Loucy (cell line): ENCODE measurements at regions not wholly inside any gene's neighbourhood (a gene's known extent, or its start where the extent isn't known, plus 50 kb on each side); places are given as distances from the start of the nearest gene placed in this dataset.

Experiments
- H2AFZ ChIP-seq: fragments of 200-600 bp; sonication (generic); 2 replicates; pipeline ENCODE4 v1.6.0; 2016; ENCODE audit warnings: antibody characterized with exemption, mild to moderate bottlenecking, low read length, moderate library complexity
- H3F3A ChIP-seq: fragments of 200-600 bp; 2 replicates; pipeline ENCODE4 v1.6.0; 2016; ENCODE audit warnings: antibody characterized with exemption, low read depth, mild to moderate bottlenecking
- H3K27me3 ChIP-seq: fragments of 200-600 bp; sonication (generic); 2 replicates; pipeline ENCODE4 v1.6.1; 2014; ENCODE audit warnings: low read length, mild to moderate bottlenecking; ENCODE audit not compliant: insufficient read depth, poor library complexity, severe bottlenecking
- H3K36me3 ChIP-seq: fragments of 200-600 bp; sonication (generic); 2 replicates; pipeline ENCODE4 v1.6.1; 2016; ENCODE audit warnings: low read length; ENCODE audit not compliant: insufficient read depth
- H3K4me1 ChIP-seq: fragments of 200-600 bp; sonication (generic); 2 replicates; pipeline ENCODE4 v1.5.1; 2014; ENCODE audit warnings: low read length, mild to moderate bottlenecking; ENCODE audit not compliant: insufficient read depth, poor library complexity, severe bottlenecking
- H3K4me2 ChIP-seq: fragments of 200-600 bp; sonication (generic); 2 replicates; pipeline ENCODE4 v1.6.0; 2014; ENCODE audit warnings: antibody characterized with exemption, low read length, low read depth, mild to moderate bottlenecking; ENCODE audit not compliant: poor library complexity, severe bottlenecking
- H3K4me3 ChIP-seq: fragments of 200-600 bp; sonication (generic); 2 replicates; pipeline ENCODE4 v1.5.1; 2014; ENCODE audit warnings: low read length, mild to moderate bottlenecking, mixed read lengths; ENCODE audit not compliant: poor library complexity, severe bottlenecking
- H3K79me2 ChIP-seq: fragments of 200-600 bp; sonication (generic); 2 replicates; pipeline ENCODE4 v1.6.1; 2014; ENCODE audit warnings: low read length; ENCODE audit not compliant: insufficient read depth
- H3K9ac ChIP-seq: fragments of 200-600 bp; sonication (generic); 2 replicates; pipeline ENCODE4 v1.6.0; 2014; ENCODE audit warnings: mild to moderate bottlenecking, low read depth, low read length, moderate library complexity; ENCODE audit not compliant: poor library complexity, severe bottlenecking
- H3K9me2 ChIP-seq: fragments of 200-600 bp; sonication (generic); replicated peaks from 2 replicates; pipeline ENCODE4 v1.6.1; 2016; ENCODE audit warnings: low read depth, low read length, mixed read lengths
- H3K9me3 ChIP-seq: fragments of 200-600 bp; sonication (generic); 2 replicates; pipeline ENCODE4 v1.6.1; 2014; ENCODE audit warnings: mild to moderate bottlenecking, antibody characterized with exemption, low read length, low read depth; ENCODE audit not compliant: insufficient read depth
- H4K20me1 ChIP-seq: fragments of 200-600 bp; sonication (generic); 2 replicates; pipeline ENCODE4 v1.6.0; 2014; ENCODE audit warnings: antibody characterized with exemption, low read length, mild to moderate bottlenecking; ENCODE audit not compliant: insufficient read depth, poor library complexity, severe bottlenecking
- EZH2phosphoT487 ChIP-seq: fragments of 200-600 bp; IDR thresholded peaks from 2 replicates; pipeline ENCODE4 v1.6.1; 2018; ENCODE audit warnings: antibody characterized with exemption, mild to moderate bottlenecking, moderate library complexity, borderline replicate concordance
- TF ChIP-seq, protein P1 (sequence below): fragments of 200-600 bp; sonication (generic); conservative IDR thresholded peaks from 2 replicates; pipeline ENCODE4 v1.5.1; 2014; ENCODE audit warnings: mild to moderate bottlenecking, antibody characterized with exemption, low read length

DNA sequence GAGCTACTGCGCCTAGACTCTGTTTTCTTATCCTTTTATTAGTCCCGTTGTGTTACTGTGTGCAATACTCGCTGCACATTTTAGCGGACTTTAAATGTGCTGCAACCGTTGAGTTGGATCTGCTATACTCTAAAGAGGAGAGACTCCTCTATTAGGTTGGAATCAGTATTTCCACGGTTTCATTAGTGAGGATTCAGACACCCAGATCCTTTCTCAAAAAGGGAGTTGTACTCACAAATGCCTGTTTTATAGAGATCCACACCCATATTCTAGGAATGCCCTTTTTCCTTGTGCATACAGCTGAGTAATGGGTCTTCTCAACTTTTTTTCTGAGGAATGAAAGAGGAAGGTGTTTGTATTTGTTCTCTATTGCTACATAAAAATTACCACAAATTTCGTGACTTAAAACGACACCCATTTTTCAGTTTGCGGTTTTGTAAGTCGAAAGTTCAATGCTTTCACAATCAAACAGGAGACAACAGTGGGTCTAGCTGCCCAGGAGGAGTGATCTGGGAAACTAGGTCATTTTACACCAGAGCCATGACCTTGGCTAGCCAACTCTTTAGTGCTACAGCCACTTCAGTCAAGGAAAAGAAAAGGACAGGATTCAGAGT lies 52.8 kb upstream of the SLC44A1 start:
- Histone ChIP-seq H3K36me3 (no peaks in the 10 kb centered on the region), H3K27me3 (no peaks in the 10 kb centered on the region), H4K20me1 (no peaks in the 10 kb centered on the region), H3K4me3 (no peak overlapping the region), H3K4me2 (no peak overlapping the region), H3K4me1 (no peaks in the 10 kb centered on the region), H3K79me2 (no peaks in the 10 kb centered on the region), H2AFZ (no peak overlapping the region), H3K9me3 (no peaks in the 10 kb centered on the region), H3F3A (no peaks in the 10 kb centered on the region), H3K9ac (no peak overlapping the region), H3K9me2 (no peaks in the 10 kb centered on the region)
- no peak for TF ChIP-seq EZH2phosphoT487
- TF ChIP-seq, protein P1, sequence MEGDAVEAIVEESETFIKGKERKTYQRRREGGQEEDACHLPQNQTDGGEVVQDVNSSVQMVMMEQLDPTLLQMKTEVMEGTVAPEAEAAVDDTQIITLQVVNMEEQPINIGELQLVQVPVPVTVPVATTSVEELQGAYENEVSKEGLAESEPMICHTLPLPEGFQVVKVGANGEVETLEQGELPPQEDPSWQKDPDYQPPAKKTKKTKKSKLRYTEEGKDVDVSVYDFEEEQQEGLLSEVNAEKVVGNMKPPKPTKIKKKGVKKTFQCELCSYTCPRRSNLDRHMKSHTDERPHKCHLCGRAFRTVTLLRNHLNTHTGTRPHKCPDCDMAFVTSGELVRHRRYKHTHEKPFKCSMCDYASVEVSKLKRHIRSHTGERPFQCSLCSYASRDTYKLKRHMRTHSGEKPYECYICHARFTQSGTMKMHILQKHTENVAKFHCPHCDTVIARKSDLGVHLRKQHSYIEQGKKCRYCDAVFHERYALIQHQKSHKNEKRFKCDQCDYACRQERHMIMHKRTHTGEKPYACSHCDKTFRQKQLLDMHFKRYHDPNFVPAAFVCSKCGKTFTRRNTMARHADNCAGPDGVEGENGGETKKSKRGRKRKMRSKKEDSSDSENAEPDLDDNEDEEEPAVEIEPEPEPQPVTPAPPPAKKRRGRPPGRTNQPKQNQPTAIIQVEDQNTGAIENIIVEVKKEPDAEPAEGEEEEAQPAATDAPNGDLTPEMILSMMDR = no peak

DNA sequence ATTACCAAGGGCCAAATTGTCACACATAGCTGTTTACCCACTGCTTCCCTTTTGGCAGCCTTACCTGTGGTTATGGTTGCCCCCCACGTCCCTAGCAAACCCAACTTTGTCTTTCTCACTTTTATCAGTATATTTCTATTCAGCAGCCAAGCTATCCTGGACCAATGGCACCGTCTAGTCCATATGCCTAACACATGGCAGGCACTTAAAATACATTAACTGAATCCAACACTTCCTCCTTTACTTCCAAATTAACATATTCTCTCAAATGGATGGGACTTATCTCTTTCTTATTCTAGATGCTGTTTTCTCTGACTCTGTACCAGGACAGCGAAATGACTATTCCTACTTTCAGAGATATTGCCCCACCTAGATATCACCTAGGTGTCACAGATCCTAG lies 50.9 kb upstream of the SLC44A1 start:
- no peak overlapping the region for H3K4me2 ChIP-seq
- no peaks in the 10 kb centered on the region for H3F3A ChIP-seq
- no peaks in the 10 kb centered on the region for H3K79me2 ChIP-seq
- H3K9me3 ChIP-seq = no peaks in the 10 kb centered on the region
- TF ChIP-seq, protein P1 = no peak
- no peak for TF ChIP-seq EZH2phosphoT487
- no peaks in the 10 kb centered on the region for H3K4me1 ChIP-seq
- no peak overlapping the region for H3K4me3 ChIP-seq
- H3K27me3 ChIP-seq = no peaks in the 10 kb centered on the region
- no peak overlapping the region for H2AFZ ChIP-seq
- H3K9ac ChIP-seq = no peak overlapping the region
- no peaks in the 10 kb centered on the region for H4K20me1 ChIP-seq
- H3K36me3 ChIP-seq = no peaks in the 10 kb centered on the region
- no peaks in the 10 kb centered on the region for H3K9me2 ChIP-seq

DNA sequence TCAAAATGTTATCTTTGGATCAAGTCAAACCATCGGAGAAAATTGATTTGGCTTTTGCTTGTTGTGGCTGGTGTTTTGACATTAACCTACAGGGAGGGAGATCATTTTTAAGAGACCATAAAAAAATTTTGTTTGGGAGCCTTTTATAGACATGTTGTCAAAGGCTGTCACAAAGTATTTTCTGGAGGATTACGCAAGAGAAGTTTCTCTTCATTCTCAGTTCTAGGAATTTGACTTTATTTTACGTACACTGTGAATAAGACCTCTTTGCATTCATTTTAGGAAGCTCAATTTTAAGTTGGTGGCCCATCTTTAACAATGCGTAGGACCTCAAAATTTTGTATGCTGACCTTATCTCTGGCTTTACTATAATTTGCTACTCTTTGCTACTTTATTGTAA lies 50.2 kb upstream of the SLC44A1 start:
- H3K9me2 ChIP-seq = no peaks in the 10 kb centered on the region

More for the DNA sequence above, 50.2 kb upstream of the SLC44A1 start:
- Histone ChIP-seq H3K79me2 (no peaks in the 10 kb centered on the region), H3K4me3 (no peak overlapping the region), H3K9me3 (no peaks in the 10 kb centered on the region), H3K36me3 (no peaks in the 10 kb centered on the region), H2AFZ (no peak overlapping the region), H3K9ac (no peak overlapping the region), H3F3A (no peaks in the 10 kb centered on the region), H3K27me3 (no peaks in the 10 kb centered on the region), H3K4me1 (no peaks in the 10 kb centered on the region), H3K4me2 (no peak overlapping the region), H4K20me1 (no peaks in the 10 kb centered on the region)
- TF ChIP-seq, protein P1 = no peak
- TF ChIP-seq EZH2phosphoT487 = no peak
